SK-N-MC (cell line): ENCODE measurements at regions not wholly inside any gene's neighbourhood (a gene's known extent, or its start where the extent isn't known, plus 50 kb on each side); places are given as distances from the start of the nearest gene placed in this dataset.
"Not testable (repeated sequence)": the region's sequence is repeated elsewhere in the genome, so short reads cannot be mapped to it uniquely, and the experiment has no call there.

Experiments
- DNase-seq: peaks from one replicate; pipeline ENCODE4 v3.0.0-alpha.2; 2011; ENCODE audit warnings: low read depth, low spot score
- H3K27ac ChIP-seq: fragments of 200-600 bp; sonication (generic); 2 replicates; pipeline ENCODE4 v1.5.1; 2016; ENCODE audit warnings: mixed run types
- H3K36me3 ChIP-seq: fragments of 200-600 bp; sonication (generic); 2 replicates; pipeline ENCODE4 v1.6.1; 2017; ENCODE audit warnings: antibody characterized with exemption, low read length, mixed read lengths; ENCODE audit not compliant: insufficient read depth
- H3K4me3 ChIP-seq: fragments of 200-600 bp; sonication (generic); 2 replicates; pipeline ENCODE4 v1.5.1; 2016
- H3K9ac ChIP-seq: fragments of 200-600 bp; sonication (generic); 2 replicates; pipeline ENCODE4 v1.8.0; 2017; ENCODE audit warnings: mixed run types, mixed read lengths; ENCODE audit not compliant: insufficient read length
- H3K9me3 ChIP-seq: fragments of 200-600 bp; sonication (generic); 2 replicates; pipeline ENCODE4 v1.6.1; 2017; ENCODE audit warnings: low read depth, mild to moderate bottlenecking, antibody characterized with exemption, low read length, moderate library complexity, mixed read lengths
- EZH2 ChIP-seq: fragments of 200-600 bp; sonication (generic); IDR thresholded peaks from one replicate; pipeline ENCODE4 v1.6.1; 2017; ENCODE audit warnings: antibody characterized with exemption
- FOXP2 ChIP-seq: optimal IDR thresholded peaks from 2 replicates; pipeline ENCODE3; 2011; ENCODE audit warnings: mild to moderate bottlenecking, moderate library complexity; ENCODE audit not compliant: insufficient read depth; ENCODE audit errors: extremely low read length, control extremely low read depth
- POLR2AphosphoS5 ChIP-seq: IDR thresholded peaks from 2 replicates; pipeline ENCODE4 v1.6.1; 2012; ENCODE audit warnings: mild to moderate bottlenecking, low read depth, low read length, borderline replicate concordance

DNA sequence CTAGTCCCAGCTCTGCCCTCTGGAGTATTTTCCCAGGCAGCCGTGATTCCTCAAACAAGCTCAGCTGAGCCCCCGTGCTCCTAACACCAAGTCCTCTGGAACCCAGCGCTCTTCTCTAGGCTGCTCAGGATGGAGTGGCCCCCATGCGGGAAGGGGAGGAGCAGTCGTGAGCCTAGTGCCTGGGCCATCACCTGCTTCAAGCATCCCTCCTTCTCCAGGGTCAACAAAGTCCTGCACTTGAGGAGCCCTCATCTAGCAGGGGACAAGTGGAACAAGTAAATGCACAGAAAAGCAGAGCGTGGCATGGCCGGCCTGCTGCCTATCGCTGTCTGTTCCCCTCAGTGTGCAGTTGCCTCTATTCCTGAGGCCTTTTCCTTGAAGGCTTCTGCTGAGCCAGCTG, 168.6 kb downstream of the INHBB start:
- no peak for DNase-seq
- no peaks in the 10 kb centered on the region for H3K36me3 ChIP-seq

DNA sequence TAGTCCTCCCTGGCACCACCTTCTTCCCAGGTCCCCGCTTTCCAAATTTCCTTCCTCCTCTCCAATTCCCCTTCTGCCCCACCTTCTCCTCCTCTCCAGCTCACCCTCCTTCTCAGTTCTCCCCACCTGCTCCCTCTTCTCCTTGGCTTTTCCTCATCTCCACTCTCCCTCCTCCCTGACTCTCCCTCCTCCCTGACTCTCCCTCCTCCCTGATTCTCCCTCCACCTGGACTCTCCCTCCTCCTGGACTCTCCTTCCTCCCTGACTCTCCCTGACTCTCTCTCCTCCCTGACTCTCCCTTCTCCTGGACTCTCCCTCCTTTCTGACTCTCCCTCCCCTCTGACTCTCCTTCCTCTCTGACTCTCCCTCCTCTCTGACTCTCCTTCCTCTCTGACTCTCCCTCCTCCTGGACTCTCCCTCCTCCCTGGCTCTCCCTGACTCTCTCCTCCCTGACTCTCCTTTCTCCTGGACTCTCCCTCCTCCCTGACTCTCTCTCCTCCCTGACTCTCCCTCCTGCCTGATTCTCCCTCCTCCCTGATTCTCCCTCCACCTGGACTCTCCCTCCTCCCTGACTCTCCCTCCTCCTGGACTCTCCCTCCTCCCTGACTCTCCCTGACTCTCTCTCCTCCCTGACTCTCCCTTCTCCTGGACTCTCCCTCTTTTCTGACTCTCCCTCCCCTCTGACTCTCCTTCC, 169.3 kb downstream of the INHBB start:
- H3K9ac ChIP-seq, H3K36me3 ChIP-seq, H3K27ac ChIP-seq, H3K4me3 ChIP-seq, H3K9me3 ChIP-seq, DNase-seq: not testable (repeated sequence)

More for the DNA sequence above, 168.6 kb downstream of the INHBB start:
- Histone ChIP-seq H3K27ac (no peak overlapping the region), H3K4me3 (no peak overlapping the region), H3K9me3 (no peaks in the 10 kb centered on the region), H3K9ac (no peak overlapping the region)
- TF ChIP-seq EZH2 (no peak), FOXP2 (no peak), POLR2AphosphoS5 (no peak)

DNA sequence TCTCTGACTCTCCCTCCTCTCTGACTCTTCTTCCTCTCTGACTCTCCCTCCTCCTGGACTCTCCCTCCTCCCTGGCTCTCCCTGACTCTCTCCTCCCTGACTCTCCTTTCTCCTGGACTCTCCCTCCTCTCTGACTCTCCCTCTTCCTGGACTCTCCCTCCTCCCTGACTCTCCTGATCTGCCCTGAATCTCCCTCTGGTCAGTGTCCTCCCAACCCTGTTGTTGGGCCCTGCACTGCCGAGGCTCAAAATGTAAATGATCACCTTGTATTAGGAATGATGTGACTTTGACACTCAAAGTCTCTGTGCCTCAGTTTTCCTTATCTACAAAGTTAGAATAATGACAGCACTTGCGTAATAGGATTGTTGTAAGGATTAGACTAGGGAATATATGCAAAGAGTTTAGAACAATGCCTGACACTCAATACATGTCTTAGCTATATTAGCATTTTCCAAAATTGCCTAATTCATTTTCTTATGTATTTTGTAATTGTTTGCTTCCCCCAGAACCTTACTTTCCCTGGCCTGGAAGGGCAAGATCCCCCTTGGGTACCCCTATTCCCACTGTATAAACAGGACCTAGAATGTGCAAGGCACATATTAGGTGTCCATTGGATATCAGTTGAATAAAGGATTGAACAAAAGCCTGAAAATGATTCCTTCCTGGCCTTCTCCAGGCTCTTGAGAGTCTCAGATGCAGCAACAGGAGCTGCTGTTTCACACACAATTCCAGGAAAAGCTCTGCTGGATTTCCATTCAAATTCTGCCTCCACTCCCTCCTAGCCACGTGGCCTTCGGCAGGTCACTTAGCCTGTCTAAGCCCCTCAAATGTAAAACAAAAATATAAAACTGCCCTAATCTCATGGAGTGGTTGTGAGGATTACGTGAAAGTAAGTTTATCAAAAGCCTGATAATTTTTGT, 170.1 kb downstream of the INHBB start:
- TF ChIP-seq POLR2AphosphoS5 (no peak), FOXP2 (no peak), EZH2 (no peak)

DNA sequence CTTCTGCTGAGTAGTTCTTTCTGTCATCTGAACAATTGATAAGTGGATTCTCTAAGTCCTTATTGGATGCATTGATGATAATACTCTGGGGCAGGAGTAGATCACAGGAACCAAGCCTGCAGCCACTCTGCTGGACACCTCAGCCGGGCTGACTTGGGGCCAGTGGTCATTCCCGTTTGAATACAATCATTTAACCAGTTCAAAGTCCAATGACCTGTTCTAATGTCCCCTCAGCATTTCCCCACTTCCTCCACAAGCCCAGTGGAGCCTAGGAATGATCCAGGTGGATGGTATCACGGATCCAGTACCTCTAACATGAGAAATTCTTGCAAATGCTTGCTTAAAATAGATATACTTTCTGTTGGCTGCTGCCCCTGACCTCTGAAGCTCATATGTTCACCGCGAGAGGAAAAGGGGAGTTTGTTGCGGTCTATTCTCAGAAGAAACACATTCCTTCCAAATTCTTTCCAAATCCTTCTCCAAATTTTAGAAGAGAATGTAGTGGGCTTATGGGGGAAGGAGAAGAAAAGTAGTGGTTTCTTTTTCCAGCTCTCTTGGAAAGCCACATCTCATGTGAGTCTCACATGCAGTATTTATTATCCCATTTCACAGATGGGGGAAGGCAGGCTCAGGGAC, 170.9 kb downstream of the INHBB start:
- no peaks in the 10 kb centered on the region for H3K36me3 ChIP-seq
- H3K9me3 ChIP-seq, result no peaks in the 10 kb centered on the region
- H3K27ac ChIP-seq, result no peak overlapping the region
- H3K9ac ChIP-seq, result no peak overlapping the region
- no peak for TF ChIP-seq FOXP2
- TF ChIP-seq EZH2, result no peak
- DNase-seq, result no peak
- H3K4me3 ChIP-seq, result no peak overlapping the region

More for the DNA sequence above, 170.1 kb downstream of the INHBB start:
- Histone ChIP-seq H3K36me3 (no peaks in the 10 kb centered on the region), H3K9ac (no peak overlapping the region), H3K4me3 (no peak overlapping the region), H3K27ac (no peak overlapping the region), H3K9me3 (no peaks in the 10 kb centered on the region)
- no peak for DNase-seq

DNA sequence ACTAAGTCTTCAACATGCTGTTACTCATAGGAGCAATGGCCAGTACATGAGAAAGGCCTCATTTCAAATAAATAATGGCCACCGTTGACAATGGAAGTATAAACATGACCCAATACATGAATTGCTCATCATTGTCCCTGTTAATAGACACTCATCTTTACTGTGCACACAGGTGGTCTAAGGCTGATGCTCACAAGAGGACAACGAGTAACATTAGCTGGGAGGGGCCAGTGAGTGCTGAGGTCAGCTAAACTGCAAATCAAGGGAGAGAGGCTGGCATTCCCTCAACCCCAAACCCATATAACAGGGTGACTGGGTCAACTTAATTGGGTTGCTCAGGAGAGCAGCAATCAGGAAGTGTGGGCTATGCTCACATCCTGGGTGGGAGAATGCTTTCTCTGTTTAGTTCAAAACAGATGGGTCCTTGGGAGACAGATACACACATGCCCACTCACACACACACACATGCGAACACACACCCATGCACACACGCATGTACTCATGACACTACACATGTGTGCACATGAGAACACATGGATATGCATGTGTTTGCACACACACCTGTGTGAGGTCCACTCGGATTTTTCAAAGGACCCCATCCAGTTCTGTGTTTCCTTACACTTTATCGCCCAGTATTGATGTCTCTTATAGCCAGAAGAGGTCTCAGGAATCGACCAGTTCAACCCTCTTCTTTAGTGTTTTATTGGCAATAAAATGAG, 172.0 kb downstream of the INHBB start:
- H3K36me3 ChIP-seq, result no peaks in the 10 kb centered on the region
- H3K9me3 ChIP-seq, result no peaks in the 10 kb centered on the region
- no peak for TF ChIP-seq POLR2AphosphoS5
- TF ChIP-seq FOXP2, result no peak
- TF ChIP-seq EZH2, result no peak
- no peak overlapping the region for H3K4me3 ChIP-seq
- DNase-seq, result no peak
- H3K9ac ChIP-seq, result no peak overlapping the region
- no peak overlapping the region for H3K27ac ChIP-seq

DNA sequence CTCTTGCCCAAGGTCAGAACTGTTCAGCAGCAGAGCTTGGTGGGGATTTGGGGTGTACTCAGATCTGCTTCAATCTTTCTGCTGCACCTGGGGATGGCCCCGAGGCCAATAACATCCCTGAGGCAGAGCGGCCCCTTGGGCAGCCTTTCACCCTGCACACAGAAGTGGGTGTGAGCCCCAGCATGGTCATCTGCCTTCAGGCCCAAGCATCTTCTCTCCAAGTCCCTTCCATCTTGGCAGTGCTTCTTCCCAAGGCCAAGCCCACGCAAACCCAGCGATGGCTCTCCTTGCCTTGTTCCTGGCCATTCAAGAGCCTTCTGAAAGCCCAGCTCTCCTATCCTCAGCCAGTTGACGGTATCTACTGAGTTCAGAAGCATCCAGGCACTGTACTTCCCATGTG, 172.9 kb downstream of the INHBB start:
- TF ChIP-seq POLR2AphosphoS5 (no peak), FOXP2 (no peak), EZH2 (no peak)
- DNase-seq, result no peak
- Histone ChIP-seq H3K4me3 (no peak overlapping the region), H3K27ac (no peak overlapping the region), H3K9me3 (no peaks in the 10 kb centered on the region), H3K9ac (no peak overlapping the region), H3K36me3 (no peaks in the 10 kb centered on the region)

DNA sequence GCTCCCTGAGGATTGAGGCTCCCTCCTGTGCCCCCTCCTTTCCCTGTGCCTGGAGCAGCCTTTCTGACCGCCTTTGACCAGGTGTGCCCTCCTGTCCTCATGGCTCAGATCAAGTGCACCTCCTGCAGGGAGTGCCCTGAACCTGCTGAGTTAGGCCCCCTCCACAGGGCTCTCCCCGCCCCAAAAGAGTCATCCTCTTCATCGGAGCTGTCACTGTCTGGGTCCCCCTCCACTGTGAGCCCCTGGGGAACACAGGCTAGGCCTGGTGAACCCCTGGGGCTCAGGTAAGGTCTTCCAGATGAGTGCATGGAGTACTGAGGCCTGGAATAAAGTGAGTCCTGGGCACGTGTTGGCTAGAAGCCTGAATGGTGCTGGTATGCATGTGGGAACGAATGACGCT, 173.5 kb downstream of the INHBB start:
- no peak for DNase-seq
- Histone ChIP-seq H3K36me3 (no peaks in the 10 kb centered on the region), H3K9me3 (no peaks in the 10 kb centered on the region), H3K27ac (no peak overlapping the region), H3K4me3 (no peak overlapping the region), H3K9ac (no peak overlapping the region)
- no peak for TF ChIP-seq FOXP2
- no peak for TF ChIP-seq EZH2
- no peak for TF ChIP-seq POLR2AphosphoS5

DNA sequence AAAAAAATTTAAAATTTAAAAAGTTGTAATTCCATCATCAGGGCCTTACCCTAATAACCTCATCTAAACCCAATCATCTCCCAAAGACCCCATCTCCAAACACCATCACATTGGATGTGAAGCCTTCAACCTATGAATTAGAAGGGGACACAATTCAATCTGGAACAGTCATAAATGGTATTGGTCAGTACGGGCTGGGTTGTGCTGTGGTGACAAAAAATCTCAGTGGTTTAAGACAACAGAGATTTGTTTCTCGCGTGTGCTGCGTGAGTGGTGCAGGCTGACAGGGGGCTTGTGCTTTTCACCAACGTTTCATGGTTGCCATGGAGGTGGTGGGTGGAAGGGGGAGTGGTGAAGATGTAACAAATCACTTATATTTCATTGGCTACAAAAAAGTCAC, 174.5 kb downstream of the INHBB start:
- Histone ChIP-seq H3K4me3 (no peak overlapping the region), H3K9ac (no peak overlapping the region), H3K27ac (no peak overlapping the region), H3K9me3 (no peaks in the 10 kb centered on the region), H3K36me3 (no peaks in the 10 kb centered on the region)
- no peak for DNase-seq
- TF ChIP-seq FOXP2 (no peak), EZH2 (no peak), POLR2AphosphoS5 (no peak)
